AG09319 (cell line): ENCODE measurements at regions not wholly inside any gene's neighbourhood (a gene's known extent, or its start where the extent isn't known, plus 50 kb on each side); places are given as distances from the start of the nearest gene placed in this dataset.

Experiments used
- DNase-seq: peaks from one replicate; pipeline ENCODE4 v3.0.0-alpha.2; 2010; ENCODE audit warnings: low read depth; ENCODE audit errors: extremely low read depth
- TF ChIP-seq, protein P1 (sequence below): IDR thresholded peaks from 2 replicates; pipeline ENCODE4 v1.5.1; 2011; ENCODE audit warnings: low read depth, mild to moderate bottlenecking, inconsistent platforms, low read length, moderate library complexity

DNA sequence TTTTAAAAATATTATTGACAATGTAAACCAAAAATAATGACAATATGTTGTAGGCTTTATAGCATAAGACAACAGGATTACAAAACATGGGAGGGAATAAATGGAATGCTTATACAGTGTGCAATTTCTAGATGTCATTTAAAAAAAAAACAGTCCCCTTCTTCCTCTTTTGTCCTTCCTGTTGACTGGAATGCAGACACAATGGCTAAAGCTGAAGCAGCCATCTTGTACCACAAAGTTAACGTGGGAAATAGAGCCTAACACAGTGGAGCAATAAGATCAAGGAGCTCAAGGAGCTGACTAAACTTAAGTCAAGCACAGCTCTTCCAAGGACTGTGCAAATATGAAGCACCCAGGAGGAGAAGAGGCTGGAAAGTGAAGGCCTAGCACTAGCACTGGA lies 208.1 kb downstream of the ARHGAP12 start:
- DNase-seq = no peak
- TF ChIP-seq, protein P1, sequence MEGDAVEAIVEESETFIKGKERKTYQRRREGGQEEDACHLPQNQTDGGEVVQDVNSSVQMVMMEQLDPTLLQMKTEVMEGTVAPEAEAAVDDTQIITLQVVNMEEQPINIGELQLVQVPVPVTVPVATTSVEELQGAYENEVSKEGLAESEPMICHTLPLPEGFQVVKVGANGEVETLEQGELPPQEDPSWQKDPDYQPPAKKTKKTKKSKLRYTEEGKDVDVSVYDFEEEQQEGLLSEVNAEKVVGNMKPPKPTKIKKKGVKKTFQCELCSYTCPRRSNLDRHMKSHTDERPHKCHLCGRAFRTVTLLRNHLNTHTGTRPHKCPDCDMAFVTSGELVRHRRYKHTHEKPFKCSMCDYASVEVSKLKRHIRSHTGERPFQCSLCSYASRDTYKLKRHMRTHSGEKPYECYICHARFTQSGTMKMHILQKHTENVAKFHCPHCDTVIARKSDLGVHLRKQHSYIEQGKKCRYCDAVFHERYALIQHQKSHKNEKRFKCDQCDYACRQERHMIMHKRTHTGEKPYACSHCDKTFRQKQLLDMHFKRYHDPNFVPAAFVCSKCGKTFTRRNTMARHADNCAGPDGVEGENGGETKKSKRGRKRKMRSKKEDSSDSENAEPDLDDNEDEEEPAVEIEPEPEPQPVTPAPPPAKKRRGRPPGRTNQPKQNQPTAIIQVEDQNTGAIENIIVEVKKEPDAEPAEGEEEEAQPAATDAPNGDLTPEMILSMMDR = no peak

DNA sequence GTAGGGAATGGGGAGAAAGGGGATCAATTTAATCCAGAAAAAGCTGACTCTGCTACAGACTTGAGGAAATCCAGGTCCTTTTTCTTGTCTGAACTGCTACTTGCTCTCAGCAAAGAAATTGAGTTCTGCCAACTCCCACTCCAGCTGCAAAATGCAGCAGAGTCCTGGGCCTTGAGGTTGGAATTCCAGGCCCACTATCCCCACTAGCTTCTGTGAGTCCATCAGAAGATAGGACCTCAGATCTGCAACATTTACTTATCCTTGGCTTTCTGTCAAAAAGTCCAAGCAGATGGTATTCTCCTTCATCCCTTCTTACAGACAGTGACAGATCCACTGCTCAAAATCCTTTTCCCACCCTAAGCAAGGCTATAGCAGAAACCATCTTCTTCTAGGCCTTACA lies 219.2 kb downstream of the ARHGAP12 start:
- DNase-seq = no peak
- TF ChIP-seq, protein P1 = no peak

DNA sequence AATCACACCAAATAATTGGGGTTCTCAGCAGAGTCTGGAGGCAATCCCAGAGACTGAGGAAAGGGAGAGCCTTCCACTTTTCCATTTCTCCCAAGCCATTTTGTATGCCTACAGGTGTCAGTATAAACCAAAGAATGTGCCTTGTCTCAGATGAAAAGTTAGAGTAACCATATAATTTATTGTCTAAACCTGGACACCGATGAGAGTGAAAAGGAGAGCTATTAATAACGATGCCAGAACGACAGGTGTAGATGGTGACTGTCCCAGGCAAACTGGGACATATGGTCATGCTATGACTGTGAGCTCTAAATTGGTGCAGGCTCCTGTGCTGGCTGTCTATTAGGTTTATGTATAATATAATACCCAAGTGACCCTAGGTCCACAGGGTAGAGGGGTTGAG lies 219.6 kb downstream of the ARHGAP12 start:
- no peak for DNase-seq
- TF ChIP-seq, protein P1 = peak; percentile 18

DNA sequence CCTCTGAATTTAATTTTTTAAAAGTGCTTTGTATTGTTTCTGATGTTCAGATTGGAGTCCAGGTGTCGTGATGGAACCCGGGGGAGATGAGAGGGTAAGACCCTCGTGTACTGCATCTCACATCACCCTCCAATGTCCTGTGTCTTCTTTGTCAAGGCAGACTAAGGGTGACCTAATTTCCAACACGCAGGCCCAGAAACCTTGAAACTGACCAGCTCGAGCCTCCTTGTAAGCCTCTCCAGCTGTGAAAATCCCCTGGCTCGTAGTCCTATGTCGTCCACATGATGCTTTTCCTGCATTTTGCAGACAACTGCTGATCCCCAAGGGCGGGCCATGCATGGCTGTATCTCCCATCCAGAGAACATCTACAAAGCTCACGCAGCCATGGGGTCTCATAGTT lies 220.2 kb downstream of the ARHGAP12 start:
- TF ChIP-seq, protein P1 = no peak
- DNase-seq = no peak

DNA sequence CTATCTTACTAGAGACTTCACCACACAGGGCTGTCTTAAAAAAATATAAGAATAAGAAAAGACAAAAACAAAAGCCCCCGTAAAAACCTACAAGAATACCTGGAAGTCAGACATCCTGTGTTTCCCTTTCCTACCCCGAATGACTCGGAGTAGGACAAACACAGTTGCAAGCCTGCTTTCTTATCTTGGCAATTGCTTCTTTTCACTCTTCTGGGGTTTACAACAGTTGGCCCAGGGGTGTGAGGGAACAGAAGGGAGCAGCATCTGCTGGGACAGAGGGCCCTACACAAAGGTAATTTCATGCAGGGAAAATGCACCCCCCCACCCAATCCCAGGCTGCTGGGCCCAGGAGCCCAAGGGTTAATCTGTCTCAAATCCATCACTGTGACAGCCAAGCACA lies 220.6 kb downstream of the ARHGAP12 start:
- DNase-seq = no peak
- TF ChIP-seq, protein P1 = no peak

DNA sequence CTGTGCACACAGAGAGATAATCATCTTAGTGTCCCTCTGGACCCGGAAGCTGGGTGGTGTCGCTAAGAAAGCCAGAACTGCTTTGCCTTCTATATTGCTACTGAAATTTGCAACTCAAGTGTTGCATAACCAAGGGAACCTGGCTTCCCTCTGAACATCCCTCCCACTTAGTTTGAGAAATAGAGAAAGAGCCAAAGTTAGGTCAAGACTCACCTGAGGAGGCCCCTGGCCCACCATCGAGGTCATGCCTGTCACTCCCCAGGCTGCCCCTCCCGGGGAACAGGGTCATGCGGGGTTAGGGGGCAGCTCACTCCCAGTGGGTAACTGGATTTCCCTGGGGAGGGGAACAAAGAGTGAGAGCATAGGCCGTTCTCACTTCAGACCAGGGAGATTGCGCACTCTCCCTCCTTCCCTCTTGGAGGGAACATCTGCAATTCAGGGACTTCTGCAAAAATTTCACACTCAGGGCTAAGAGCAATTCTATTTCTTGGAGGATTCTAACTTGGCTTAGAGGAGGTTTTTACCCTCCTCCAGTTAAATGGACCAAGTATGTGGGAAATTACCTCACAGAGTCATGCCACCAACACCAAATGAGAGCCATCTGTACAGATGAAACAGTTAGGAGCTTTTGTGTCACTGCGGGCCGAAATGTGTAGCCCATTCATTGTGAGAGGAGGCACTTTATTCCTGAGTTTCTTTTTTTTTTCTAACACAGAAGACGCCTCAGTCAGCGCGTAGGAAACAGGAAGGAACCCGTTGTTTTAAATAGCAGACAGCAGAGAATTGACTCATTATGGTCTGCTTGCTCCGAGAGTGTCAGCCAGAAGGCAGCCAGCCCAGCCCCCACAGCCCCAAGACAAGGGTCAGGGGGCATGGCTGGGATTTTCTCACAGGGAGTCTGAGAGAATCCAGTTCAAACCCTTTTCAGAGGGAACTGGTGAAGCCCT lies 221.3 kb downstream of the ARHGAP12 start:
- TF ChIP-seq, protein P1 = no peak
- DNase-seq = peak; percentile 32

DNA sequence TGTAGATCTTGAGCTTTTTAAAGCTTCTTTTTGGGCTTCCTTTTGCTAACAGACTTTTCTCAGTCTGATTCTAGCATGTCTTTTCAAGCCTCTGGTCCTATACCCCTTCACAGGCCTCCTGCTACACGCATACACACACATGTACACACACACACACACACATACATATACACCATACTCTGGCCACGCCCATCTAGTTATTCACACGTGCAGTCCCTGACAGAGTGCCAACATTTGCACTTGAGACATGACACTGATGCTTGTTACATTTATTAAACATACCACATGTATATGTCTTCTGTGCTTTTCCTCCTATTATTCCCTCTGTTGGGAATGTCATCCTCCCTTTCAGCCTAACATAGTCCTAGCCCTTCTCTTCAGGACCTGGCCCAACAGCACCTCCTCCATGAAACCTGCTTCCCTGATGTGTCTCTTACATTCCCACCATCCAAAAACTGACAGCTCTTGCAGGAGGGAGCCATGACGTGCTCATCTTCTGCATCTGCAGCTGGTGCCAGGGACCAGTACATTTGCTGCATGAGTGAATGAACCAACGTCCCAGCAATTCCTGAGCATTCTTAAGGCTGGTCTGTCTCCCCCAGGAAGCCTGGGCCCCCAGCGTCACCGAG lies 222.1 kb downstream of the ARHGAP12 start:
- TF ChIP-seq, protein P1 = no peak

More for the DNA sequence above, 222.1 kb downstream of the ARHGAP12 start:
- no peak for DNase-seq
